ENCODE measurements at regions not wholly inside any gene's neighbourhood (a gene's known extent, or its start where the extent isn't known, plus 50 kb on each side); places are given as distances from the start of the nearest gene placed in this dataset.

DNA sequence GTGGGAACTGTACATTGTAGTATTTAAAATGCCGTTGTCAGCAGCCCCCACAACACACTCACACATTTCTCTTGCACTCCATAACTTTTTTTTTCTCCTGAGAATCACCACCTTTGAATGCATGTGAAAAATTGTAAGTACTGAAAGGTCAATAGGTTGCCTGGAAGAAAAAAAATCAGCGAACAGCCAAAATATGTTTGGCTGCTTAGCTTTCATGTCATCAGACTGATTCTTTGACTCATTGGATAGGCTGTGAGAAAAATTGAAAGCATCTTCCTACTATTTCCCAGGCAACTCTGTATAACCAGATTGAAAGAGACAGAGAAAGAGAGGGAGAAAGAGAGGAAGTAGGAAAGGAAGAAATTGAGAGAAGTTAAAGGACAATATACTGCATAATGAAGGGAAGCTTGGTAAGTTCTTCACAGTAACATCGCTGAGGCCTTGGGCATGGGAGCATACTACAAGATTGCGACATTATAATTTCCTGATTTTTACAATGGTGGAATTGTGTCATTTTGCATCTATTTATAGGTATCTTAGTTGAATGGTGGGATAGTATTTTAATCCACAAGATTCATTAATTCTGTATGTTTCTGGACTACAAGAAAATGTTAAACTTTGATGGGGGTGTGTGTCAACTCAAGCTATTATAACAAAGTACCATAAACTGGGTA is 249.3 kb upstream of the KCND2 start:
- DNase-seq (ENCODE audit: low spot score in 2 of 2) (no peak), ATAC-seq (no peak)
- Mint-ChIP-seq H3K4me1 (no peaks in the 10 kb centered on the region), H3K9me3 (peaks cover 21% of the 10 kb centered on the region), H3K4me3 (no peak overlapping the region), H3K36me3 (no peaks in the 10 kb centered on the region), H3K27ac (no peak overlapping the region)

DNA sequence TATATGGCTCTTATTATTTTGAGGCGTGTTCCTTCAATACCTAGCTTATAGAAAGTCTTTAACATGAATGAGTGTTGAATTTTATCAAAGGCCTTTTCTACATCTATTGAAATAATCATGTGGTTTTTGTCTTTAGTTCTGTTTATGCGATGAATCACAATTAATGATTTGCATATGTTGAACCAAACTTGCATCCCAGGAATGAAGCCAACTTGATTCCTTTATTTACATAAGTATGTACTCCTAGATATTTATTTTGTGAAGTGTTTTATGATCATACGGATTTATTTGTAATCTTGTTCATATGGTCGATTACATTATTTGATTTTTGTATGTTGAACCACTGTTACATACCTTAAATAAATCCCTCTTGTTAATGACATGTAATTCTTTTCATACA is 244.3 kb upstream of the KCND2 start:
- no peak for DNase-seq (ENCODE audit: low spot score in 2 of 2)
- Mint-ChIP-seq H3K27ac (no peak overlapping the region), H3K9me3 (peaks cover 6% of the 10 kb centered on the region), H3K4me3 (no peak overlapping the region), H3K4me1 (no peaks in the 10 kb centered on the region), H3K36me3 (no peaks in the 10 kb centered on the region)
- ATAC-seq: no peak

DNA sequence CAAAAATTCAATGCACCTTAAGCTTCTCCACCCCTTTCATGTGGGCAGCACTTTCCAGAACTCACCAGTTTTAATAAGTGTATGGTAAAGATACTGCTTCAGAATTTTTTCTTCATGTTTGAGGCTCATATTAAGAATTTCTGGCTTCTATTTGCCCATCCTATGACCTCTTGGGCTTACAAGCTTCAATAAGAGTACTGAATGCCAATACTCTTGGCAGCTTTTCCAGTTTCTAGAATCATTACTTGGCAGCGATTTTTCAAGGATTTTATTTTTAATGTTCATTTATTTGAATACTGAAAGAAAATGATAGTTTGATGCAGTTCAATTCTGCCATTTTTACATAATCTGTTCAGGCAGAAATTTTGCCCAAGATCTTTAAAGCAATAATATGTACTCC is 242.1 kb upstream of the KCND2 start:
- ATAC-seq (no peak), DNase-seq (ENCODE audit: low spot score in 2 of 2) (no peak)
- Mint-ChIP-seq H3K4me3 (no peak overlapping the region), H3K36me3 (no peaks in the 10 kb centered on the region), H3K9me3 (peaks cover 13% of the 10 kb centered on the region), H3K4me1 (no peaks in the 10 kb centered on the region), H3K27ac (no peak overlapping the region)

DNA sequence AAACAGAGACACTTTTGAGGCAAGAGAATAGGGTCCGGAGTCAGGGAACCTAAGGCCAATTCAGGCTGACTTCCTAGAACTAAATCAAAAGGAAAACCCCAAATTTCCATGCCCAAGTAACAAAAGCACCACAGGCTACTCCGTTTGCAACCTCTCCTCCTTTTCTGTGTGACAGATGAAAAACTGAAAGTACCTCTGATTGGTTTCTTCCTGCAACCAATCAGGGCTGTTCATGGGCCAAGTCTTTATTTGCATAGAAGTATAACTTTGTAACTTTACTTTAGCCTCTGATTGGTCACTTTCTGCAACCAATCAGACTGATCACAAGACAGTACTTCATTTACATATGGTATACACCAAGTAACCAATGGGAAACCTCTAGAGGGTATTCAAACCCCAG is 239.9 kb upstream of the KCND2 start:
- no peak for DNase-seq (ENCODE audit: low spot score in 2 of 2)
- Mint-ChIP-seq H3K27ac (no peak overlapping the region), H3K4me3 (no peak overlapping the region), H3K9me3 (peaks cover 23% of the 10 kb centered on the region), H3K36me3 (no peaks in the 10 kb centered on the region), H3K4me1 (no peaks in the 10 kb centered on the region)
- no peak for ATAC-seq

DNA sequence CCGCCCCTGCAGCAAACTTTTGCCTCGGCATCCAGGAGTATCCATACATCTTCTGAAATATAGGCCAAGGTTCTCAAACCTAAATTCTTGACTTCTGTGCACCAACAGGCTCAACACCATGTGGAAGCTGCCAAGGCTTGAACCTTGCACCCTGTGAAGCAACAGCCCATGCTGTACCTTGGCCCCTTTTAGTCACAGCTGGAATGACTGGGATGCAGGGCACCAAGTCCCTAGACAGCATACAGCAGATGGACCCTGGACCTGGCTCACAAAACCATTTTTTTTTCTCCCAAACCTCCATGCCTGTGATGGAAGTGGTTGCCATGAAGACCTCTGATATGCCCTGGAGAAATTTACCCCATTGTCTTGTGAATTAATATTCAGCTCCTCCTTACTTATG is 233.8 kb upstream of the KCND2 start:
- no peak overlapping the region for H3K27ac Mint-ChIP-seq
- ATAC-seq: no peak
- DNase-seq (ENCODE audit: low spot score in 2 of 2): no peak
- no peak overlapping the region for H3K4me3 Mint-ChIP-seq
- H3K4me1 Mint-ChIP-seq: no peaks in the 10 kb centered on the region
- peaks cover 32% of the 10 kb centered on the region for H3K9me3 Mint-ChIP-seq
- H3K36me3 Mint-ChIP-seq: no peaks in the 10 kb centered on the region

DNA sequence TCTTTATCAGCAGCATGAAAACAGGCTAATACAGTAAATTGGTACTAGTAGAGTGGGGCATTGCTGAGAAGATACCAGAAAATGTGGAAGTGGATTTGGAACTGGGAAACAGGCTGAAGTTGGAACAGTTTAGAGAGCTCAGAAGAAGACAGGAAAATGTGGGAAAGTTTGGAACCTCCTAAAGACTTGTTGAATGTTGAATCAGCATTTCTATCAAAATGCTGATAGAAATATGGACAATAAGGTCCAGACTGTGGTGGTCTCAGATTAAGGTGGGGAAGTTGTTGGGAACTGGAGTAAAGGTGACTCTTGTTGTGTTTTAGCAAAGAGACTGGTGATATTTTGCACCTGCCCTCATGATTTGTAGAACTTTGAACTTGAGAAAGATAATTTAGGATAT is 231.2 kb upstream of the KCND2 start:
- H3K9me3 Mint-ChIP-seq: peaks cover 23% of the 10 kb centered on the region

DNA sequence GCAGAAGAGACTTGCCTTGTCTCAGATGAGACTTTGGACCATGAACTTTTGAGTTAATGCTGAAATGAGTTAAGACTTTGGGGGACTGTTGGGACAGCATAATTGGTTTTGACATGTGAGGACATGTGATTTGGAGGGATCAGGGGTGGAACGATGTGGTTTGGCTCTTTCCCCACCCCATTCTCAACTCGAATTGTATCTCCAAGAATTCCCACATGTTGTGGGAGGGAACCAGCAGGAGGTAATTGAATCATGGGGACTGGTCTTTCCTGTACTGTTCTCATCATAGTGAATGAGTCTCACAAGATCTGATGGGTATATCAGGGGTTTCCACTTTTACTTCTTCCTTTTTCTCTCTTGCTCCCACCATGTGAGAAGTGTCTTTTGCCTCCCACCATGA is 229.7 kb upstream of the KCND2 start:
- Mint-ChIP-seq H3K27ac (no peak overlapping the region), H3K36me3 (no peaks in the 10 kb centered on the region), H3K9me3 (peaks cover 17% of the 10 kb centered on the region), H3K4me3 (no peak overlapping the region), H3K4me1 (no peaks in the 10 kb centered on the region)
- no peak for ATAC-seq
- no peak for DNase-seq (ENCODE audit: low spot score in 2 of 2)

More for the DNA sequence above, 231.2 kb upstream of the KCND2 start:
- Mint-ChIP-seq H3K4me1 (no peaks in the 10 kb centered on the region), H3K4me3 (no peak overlapping the region), H3K27ac (no peak overlapping the region), H3K36me3 (no peaks in the 10 kb centered on the region)
- DNase-seq (ENCODE audit: low spot score in 2 of 2): no peak
- no peak for ATAC-seq

DNA sequence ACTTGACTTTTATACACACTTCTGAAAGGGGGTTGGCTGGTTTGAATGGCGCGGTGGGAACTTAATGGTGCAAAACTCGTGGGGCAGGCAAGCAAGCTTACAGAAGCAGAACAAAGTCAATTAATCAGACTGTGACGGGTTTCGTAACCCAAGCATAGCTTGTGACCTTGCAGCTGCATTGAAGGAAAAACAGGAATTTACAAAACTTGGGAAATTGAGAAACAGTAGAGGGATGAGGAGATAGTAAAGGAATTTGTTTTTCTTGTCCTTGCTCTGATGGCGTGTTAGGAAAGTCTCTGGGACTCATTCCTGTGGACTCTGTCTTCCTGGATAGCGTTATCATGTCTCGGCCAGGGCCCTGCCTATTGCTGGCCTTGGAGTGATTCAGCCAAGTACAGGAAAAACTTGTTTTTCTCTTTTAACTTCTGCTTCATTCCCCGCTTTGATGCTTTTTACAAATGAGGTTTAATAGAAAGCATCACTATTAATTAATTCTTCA is 220.0 kb upstream of the KCND2 start:
- no peaks in the 10 kb centered on the region for H3K36me3 Mint-ChIP-seq
- H3K4me3 Mint-ChIP-seq: no peak overlapping the region
- no peaks in the 10 kb centered on the region for H3K4me1 Mint-ChIP-seq
- ATAC-seq (no peak), DNase-seq (ENCODE audit: low spot score in 2 of 2) (no peak)
- no peak overlapping the region for H3K27ac Mint-ChIP-seq
- peaks cover 13% of the 10 kb centered on the region for H3K9me3 Mint-ChIP-seq

DNA sequence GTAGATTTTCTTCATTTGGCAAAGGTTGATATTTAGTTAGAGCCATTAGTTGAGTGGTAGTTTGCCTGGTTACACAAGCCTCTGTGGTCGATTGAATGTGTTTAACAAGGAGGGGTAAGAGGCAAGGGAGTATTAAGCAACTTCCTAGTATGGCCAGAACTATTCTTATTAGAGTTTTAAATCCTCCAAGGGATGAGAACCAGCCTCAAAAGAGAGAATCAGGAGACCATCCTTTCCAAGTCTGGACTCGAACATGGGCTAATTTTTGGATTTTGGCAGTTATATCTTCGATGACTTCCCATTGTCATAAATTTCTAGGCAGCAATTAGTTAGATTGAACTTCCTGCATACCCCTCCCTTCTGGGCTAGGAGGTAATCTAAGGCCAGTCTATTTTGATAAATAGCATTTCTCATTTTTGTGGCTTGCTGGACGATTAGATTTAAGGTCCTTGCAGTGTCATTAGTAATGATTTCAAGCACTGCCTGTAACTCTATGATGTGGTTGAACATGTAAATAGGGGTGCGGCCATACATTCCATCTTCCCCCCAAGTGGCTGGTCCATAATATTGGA is 219.5 kb upstream of the KCND2 start:
- no peaks in the 10 kb centered on the region for H3K36me3 Mint-ChIP-seq
- H3K27ac Mint-ChIP-seq: no peak overlapping the region
- no peak overlapping the region for H3K4me3 Mint-ChIP-seq
- no peak for DNase-seq (ENCODE audit: low spot score in 2 of 2)
- H3K4me1 Mint-ChIP-seq: no peaks in the 10 kb centered on the region
- peaks cover 13% of the 10 kb centered on the region for H3K9me3 Mint-ChIP-seq
- ATAC-seq: no peak

DNA sequence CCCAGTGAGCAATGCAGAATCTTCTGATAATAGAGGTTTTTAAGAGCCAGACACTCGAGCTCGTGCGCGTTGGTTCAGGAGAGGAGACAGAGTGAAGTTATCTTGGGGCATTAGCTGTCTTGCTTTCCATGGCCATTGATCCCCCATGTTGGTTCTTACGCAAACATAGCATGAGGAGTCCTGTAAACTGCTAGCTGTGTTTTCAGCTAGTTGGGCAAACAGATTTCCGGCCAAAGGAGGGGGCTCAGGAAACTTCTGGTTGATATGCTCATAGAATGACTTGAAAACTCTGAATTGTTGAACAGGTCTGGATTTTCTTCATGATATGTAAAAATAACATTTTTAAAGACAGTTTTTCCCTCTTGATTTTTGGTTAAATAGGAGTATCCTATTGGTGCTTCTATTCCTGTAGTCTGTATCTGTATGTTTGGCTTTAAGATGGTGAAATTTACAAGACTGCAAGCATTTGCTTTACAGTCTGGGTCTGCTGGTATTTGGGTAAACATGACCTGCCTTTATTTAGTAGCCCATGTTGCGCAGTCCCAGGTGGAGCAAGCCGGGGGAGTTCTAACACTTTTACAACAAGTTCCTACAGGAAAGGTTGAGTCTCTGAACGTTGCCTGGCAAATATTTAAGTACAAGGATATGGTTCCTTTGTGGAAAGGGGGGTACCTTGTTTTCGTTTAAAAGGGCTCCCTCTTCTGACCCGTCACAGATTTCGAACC is 218.4 kb upstream of the KCND2 start:
- H3K36me3 Mint-ChIP-seq: no peaks in the 10 kb centered on the region
- DNase-seq (ENCODE audit: low spot score in 2 of 2) (no peak), ATAC-seq (no peak)
- peaks cover 18% of the 10 kb centered on the region for H3K9me3 Mint-ChIP-seq
- H3K4me3 Mint-ChIP-seq: no peak overlapping the region
- H3K4me1 Mint-ChIP-seq: no peaks in the 10 kb centered on the region
- H3K27ac Mint-ChIP-seq: no peak overlapping the region

DNA sequence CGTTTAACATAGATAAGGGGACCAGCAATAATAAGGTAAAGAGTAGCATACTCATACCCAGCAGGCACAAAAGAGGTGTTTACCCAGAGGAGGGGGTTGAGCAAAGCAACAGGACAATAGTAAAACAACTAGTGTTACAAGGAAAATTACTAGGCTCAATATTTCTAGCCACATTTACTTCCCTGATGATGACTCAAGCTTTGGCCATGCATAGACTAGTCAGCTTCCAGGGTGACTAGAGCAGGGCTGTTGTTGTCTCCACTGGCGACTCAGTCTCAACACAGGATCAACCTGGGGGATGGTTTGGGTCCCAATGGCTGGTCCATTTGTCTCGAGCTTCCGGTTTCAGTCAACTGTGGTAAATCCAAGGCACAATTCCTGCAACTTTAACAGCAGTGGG is 217.7 kb upstream of the KCND2 start:
- H3K36me3 Mint-ChIP-seq: no peaks in the 10 kb centered on the region
- no peaks in the 10 kb centered on the region for H3K4me1 Mint-ChIP-seq
- no peak overlapping the region for H3K4me3 Mint-ChIP-seq
- DNase-seq (ENCODE audit: low spot score in 2 of 2) (no peak), ATAC-seq (no peak)
- no peak overlapping the region for H3K27ac Mint-ChIP-seq
- peaks cover 18% of the 10 kb centered on the region for H3K9me3 Mint-ChIP-seq

DNA sequence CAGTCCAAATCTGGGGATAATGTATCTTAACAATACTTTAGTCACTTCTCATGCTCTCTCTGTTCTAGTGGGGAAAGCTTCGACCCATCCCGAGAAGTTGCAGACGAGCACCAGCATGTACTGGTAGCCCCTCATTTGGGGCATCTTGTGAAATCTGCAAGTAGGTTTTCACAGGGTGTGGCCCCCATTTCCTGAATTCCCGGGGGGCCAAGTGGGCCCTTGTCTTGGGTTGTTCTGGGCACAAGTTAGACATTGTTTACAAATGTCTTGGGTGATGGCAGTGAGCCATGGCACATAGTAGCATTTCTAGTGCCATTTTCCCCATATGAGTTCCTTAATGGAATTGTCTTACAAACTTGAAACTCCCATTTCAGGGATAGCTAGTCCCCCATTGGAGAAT is 216.7 kb upstream of the KCND2 start:
- no peak overlapping the region for H3K27ac Mint-ChIP-seq
- H3K36me3 Mint-ChIP-seq: no peaks in the 10 kb centered on the region
- ATAC-seq: no peak
- H3K4me1 Mint-ChIP-seq: no peaks in the 10 kb centered on the region
- peaks cover 18% of the 10 kb centered on the region for H3K9me3 Mint-ChIP-seq
- DNase-seq (ENCODE audit: low spot score in 2 of 2): no peak
- no peak overlapping the region for H3K4me3 Mint-ChIP-seq

DNA sequence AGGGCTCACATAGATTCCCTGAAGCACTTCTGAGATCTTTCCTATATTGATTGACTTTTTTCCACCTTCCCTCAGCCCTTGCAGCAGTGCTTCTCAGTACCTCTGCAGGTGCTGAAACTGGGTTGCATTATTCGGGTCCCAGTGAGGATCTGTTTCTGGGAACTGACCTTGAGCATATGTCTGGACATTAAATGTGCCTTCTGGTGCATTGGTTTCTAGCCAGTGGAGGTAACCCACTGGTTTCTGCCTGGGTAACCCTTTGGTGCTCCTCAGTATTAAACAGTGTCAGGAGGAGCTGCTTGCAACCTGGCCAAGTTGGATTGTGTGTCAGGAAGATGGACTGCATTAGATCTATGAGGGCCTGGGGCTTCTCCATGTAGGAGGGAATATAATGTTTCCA is 213.3 kb upstream of the KCND2 start:
- Mint-ChIP-seq H3K4me3 (no peak overlapping the region), H3K4me1 (no peaks in the 10 kb centered on the region), H3K27ac (no peak overlapping the region), H3K36me3 (no peaks in the 10 kb centered on the region), H3K9me3 (peaks cover 19% of the 10 kb centered on the region)
- ATAC-seq (no peak), DNase-seq (ENCODE audit: low spot score in 2 of 2) (no peak)

DNA sequence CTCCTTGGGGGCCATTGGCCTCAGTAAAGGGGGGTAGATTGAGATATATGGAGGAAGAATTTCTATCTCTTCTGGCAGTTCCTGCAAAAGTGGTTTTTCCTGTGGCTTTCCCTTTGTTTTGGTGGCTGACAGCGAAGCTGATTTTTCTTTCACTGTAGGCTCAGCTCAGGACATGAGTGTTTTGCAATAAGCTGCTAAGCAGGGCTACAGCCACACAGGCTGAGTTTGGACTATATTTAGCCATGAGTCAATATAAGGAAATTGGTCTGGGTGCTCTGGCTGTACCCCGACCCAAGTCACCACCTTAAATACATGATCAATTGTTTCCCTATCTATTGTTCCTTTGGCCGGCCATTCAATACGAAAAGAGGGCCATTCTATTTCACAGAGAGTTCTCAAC is 212.7 kb upstream of the KCND2 start:
- Mint-ChIP-seq H3K36me3 (no peaks in the 10 kb centered on the region), H3K27ac (no peak overlapping the region), H3K4me3 (no peak overlapping the region), H3K4me1 (no peaks in the 10 kb centered on the region), H3K9me3 (peaks cover 19% of the 10 kb centered on the region)
- DNase-seq (ENCODE audit: low spot score in 2 of 2) (no peak), ATAC-seq (no peak)

DNA sequence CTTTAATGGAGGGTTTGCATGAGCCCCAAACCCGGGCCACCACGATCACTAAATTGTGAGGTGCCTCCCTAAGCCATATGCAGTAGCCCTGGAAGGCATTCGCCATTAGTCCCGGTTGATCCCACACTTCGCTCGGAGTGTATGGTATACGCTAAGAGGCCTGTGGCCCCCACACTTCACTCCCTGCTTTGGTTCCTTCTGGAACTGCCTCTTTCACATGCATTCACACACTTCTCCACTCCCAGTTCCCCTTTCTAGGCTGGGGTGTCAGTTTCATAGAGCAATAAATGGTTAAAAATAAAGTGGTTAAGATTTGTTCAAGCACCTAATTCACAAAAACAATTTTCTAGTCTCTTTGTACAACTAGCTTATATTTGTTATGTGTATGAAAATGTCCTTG is 212.1 kb upstream of the KCND2 start:
- no peaks in the 10 kb centered on the region for H3K4me1 Mint-ChIP-seq
- ATAC-seq (no peak), DNase-seq (ENCODE audit: low spot score in 2 of 2) (no peak)
- no peaks in the 10 kb centered on the region for H3K36me3 Mint-ChIP-seq
- peaks cover 19% of the 10 kb centered on the region for H3K9me3 Mint-ChIP-seq
- no peak overlapping the region for H3K27ac Mint-ChIP-seq
- no peak overlapping the region for H3K4me3 Mint-ChIP-seq

DNA sequence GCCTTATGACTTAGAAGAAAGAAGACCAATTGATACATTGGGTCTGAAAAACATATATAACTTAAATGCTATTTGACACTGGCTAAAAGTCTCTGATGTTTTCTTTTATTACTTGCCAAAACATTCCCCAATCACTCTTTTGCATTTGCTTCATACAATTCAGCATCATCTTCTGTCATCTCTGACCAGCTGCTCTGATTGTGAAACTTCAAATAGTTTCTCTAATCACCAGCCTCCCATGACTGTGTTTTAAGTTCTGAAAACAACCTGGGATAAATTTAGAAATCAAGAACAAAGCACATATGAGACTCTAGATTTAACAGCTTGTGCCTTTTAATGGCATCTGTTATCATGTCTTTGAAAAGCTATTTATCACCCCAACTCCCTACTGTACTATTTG is 208.4 kb upstream of the KCND2 start:
- no peak for ATAC-seq

More for the DNA sequence above, 208.4 kb upstream of the KCND2 start:
- Mint-ChIP-seq H3K27ac (no peak overlapping the region), H3K4me1 (no peaks in the 10 kb centered on the region), H3K36me3 (no peaks in the 10 kb centered on the region), H3K9me3 (peaks cover 22% of the 10 kb centered on the region), H3K4me3 (no peak overlapping the region)
- no peak for DNase-seq (ENCODE audit: low spot score in 2 of 2)
